ENCODE measurements at regions not wholly inside any gene's neighbourhood (a gene's known extent, or its start where the extent isn't known, plus 50 kb on each side); places are given as distances from the start of the nearest gene placed in this dataset.
"Not testable (repeated sequence)": the region's sequence is repeated elsewhere in the genome, so short reads cannot be mapped to it uniquely, and the experiment has no call there.

DNA sequence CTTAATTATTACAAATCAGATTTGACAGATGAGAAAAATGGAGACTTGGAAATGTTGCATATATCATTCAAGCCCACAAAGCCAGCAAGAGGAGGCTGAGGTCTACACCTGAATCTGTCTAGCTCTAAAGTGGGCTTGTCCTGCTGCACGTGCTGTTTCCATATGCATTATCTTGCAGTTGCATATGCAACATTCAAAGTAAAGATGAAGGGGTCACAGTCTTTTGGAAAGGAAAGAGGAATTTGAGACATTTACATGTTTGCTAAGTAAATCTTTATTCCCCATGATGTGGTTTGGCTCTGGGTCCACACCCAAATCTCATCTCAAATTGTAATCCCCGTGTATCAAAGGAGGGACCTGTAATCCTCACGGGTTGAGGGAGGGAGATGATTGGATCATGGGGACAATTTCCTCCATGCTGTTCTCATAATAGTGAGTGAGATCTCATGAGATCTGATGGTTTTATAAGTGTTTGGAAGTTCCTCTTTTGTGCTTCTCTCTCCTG is 98.3 kb downstream of the BACH1 start:
- DNase-seq (ENCODE audit: low spot score) (no peak), FAIRE-seq (no peak)

DNA sequence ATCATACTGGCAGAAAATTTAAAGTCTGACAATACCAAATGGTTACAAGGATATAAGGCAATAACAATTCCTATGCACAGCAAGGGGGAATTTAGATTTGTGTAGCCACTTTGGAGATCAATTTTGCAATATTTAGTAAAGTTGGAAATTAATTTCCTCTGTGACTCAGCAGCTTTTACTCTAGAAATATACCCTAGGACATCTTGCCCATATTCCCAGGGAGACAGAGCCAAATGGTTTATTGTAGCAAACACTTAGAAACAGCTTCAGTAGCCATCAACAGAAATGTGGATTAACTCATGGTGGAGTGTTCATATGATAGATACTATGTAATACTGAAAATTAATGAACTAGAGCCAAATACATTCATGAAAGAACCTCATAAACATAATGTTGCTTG is 104.6 kb downstream of the BACH1 start:
- FAIRE-seq (no peak), DNase-seq (ENCODE audit: low spot score) (no peak)

DNA sequence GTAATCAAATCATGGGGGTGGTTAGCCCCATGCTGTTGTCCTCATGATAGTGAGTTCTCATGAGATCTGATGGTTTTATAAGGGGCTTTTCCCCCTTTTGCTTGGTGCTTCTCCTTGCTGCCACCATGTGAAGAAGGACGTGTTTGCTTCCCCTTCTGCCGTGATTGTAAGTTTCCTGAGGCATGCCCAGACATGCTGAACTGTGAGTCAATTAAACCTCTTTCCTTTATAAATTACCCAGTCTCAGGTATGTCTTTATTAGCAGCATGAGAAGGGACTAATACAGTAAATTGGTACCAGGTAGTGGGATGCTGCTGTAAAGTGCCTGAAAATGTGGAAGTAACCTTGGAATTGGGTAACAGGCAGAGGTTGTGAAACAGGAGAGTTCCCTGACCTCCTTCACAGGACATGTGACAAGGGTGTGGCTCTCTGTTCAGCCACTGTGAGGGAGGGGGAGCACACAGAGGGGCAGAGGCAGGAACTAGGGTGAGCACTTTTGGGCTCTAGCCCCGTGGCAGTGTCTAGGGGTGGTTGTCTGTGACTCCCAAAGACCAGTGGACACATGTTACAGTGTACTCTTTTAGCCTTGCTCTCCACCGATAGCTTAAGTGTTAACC is 105.3 kb downstream of the BACH1 start:
- FAIRE-seq = no peak

DNA sequence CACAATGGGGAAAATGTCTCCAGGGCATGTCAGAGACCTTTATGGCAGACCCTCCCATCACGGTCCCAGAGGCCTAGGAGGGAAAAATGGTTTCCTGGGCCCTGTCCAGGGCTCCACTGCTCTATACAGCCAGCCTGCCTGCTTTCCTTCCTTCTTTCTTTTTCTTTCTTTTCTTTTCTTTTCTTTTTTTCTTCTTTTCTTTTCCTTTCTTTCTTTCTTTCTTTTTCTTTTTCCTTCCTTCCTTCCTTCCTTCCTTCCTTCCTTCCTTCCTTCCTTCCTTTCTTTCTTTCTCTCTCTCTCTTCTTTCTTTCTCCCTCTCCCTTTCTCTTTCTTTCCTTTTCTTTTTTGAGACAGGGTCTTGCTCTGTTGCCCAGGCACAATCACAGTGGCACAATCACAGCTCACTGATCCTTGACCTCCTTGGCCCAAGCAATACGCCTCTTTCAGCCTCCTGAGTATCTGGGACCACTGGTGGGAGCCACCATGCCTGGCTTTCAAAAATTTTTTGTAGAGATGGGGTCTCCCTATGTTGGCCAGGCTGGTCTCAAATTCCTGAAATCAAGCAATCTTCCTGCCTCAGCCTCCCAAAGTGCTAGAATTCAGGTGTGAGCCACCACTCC is 106.9 kb downstream of the BACH1 start:
- no peak for DNase-seq (ENCODE audit: low spot score)
- FAIRE-seq = no peak

More for the DNA sequence above, 105.3 kb downstream of the BACH1 start:
- no peak for DNase-seq (ENCODE audit: low spot score)

DNA sequence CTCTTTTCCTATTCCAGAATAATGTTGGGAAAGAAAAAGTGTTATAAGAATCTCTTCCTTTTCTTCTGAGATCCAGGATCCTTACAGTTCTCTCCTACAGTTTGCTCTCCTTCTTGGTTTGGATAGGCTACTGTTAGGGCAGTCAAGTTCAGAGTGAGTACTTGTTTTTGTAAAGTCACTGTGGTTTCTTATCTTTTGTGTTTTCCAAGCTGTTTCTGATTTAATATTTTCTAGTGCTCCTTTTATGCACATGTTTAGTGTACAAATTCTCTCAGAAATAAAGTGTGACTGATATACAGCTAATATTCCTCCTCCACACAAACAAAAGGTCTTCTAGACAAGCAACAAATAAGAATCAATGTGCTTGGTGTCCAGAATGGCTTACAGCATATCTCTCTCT is 107.7 kb downstream of the BACH1 start:
- no peak for FAIRE-seq
- no peak for DNase-seq (ENCODE audit: low spot score)

DNA sequence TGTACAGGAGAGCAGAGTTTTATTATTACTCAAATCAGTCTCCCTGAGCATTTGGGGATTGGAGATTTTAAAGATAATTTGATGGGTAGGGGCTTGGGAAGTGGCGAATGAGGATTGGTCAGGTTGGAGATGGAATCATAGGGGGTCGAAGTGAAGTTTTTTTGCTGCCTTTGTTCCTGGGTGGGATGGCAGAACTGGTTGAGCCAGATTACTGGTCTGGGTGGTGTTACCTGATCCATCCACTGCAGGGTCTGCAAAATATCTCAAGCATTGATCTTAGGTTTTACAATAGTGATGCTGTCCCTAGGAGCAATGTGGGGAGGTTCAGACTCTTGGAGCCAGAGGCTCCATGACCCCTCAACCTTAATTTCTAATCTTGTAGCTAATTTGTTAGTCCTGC is 108.8 kb downstream of the BACH1 start:
- FAIRE-seq = no peak

DNA sequence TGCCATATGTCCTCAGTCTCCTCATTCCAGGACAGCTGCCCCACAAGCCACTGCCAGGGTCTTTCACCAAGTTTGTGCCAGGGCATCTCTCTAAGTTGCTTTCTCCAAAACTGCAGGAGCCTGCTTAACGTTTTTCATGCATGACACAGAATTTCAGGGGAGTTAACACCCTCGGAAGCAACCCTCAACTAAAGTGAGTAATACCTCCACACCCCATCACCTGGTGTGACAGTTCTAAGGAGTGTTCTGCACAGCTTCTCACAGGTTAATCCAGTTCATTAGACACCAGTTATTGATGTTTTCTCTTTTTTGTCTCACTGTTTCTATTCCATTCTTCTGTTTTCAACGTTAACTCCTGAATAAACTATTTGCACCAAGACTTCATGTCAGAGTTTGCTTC is 115.0 kb downstream of the BACH1 start:
- DNase-seq (ENCODE audit: low spot score) = no peak
- no peak for FAIRE-seq

More for the DNA sequence above, 108.8 kb downstream of the BACH1 start:
- no peak for DNase-seq (ENCODE audit: low spot score)

DNA sequence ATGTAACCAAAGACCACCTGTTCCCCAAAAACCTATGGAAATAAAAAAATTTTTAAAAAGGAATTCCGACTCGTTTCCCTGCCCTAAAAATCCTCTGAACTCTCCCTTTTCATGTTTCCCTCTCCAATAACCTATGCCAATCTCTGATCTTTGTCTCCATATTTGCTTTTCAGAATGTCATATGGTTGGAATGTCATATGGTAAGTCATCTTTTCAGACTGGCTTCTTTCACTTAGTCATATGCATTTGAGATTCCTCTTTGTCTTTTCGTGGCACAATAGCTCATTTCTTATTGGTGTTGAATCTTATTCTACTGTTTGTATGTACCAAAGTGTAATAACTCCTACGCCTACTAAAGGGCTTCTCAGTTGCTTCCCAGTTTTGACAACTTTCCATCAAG is 117.5 kb downstream of the BACH1 start:
- DNase-seq (ENCODE audit: low spot score) (no peak), FAIRE-seq (no peak)

DNA sequence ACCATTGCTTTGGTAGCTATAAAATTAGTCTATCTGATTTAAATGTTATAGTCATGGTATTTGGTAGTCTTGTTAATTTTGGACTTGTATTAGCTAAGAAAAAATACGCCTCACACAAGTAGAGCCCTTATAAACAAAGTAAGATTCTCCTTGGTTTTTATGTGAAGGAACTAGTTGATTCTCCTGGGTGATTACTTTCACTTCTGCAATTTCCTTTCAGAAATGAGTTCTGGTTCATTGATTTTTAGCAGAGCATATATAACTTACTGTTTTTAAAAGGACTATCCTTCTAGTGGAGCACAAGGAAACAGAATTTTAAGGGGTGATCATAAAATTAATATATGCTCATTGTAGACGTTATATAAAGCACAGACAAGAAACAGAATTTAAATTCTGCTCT is 120.1 kb downstream of the BACH1 start:
- DNase-seq (ENCODE audit: low spot score) (no peak), FAIRE-seq (no peak)

DNA sequence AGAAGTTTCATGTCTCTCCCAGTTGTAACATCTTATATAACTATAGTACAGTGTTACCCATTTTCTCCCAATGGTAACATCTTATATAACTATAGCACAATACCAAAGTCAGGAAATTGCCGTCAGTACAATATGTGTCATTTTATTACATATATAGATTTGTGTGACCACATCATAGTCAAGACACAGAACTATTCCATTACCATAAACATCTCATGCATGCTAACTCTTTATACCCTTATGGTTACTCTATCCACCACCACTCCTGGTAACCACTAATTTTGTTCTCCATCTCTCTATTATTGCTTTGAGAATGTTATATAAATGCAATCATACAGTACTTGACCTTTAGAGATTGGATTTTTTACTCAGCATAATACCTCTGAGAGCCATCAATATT is 120.7 kb downstream of the BACH1 start:
- no peak for FAIRE-seq
- DNase-seq (ENCODE audit: low spot score) = no peak

DNA sequence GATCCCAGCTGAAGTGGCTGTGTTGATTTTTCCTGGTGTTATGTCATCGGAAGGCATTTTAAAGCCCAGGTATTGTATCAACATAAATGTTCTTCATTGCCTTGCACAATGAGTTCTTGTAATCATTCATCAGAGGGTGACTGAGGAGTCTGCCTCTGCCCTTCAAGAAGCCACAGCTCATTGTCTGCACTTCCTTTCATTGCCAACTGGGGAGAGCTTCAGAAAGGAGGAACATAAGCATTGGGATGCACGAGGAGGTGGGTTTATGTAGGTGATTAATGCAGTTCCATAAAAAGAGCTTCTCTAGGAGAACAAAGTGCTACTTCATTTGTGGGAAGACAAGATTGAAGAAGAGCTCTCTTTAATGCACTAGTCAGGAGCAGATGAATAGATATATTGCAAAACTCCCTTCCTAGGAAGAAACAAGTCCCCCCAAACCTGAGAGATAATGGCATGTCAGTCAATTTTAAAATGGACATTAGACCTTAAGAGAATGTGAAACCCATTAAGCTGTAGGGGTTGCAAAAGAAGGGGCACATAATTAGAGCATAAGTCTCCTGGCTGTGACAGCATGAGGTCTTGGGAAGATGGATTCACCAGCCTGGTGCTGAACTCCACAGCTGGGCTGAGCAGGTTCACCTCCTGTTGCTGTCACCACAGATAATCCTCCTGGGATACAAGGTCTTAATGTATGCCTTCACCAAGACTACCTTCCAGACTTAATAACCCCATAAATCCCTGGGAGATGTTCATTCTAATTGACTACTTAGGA is 124.6 kb downstream of the BACH1 start:
- FAIRE-seq = no peak

DNA sequence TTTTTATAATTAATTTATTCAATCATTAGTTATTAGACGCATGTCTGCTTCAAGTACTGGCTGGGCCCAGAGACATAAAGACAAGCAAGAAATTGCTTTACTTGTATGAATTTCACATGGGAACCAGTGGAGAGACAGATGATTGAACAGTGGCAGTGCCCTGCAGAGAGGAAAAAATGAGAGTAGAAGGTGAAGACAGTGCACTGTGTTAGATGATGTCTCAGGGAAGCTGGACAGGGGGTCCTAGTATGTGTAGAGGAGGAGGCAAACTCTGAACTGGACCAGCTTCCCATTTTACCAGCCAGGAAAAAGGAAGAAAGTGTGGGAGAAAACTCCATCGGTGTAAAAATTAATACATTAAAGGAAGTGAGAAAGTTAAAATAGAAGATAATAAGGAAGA is 126.0 kb downstream of the BACH1 start:
- no peak for DNase-seq (ENCODE audit: low spot score)
- no peak for FAIRE-seq

More for the DNA sequence above, 124.6 kb downstream of the BACH1 start:
- no peak for DNase-seq (ENCODE audit: low spot score)

DNA sequence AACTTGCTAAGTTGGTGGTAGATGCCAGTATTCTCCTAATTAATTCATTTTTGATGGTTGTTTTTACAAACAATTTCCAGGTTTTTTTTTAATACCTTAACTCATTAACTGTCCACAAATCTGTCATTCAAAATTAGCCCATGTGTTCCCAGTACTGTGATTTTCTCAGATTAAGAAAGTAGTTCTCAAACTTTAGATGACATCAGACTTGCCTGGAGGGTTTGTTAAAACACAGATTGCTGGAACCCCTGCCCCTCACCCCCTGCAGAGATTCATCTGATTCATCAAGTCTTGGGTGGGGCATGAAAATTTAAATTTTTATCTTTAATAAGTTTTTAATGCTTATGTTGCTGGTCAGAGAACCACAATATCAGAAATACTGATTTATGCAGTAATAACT is 130.5 kb downstream of the BACH1 start:
- DNase-seq (ENCODE audit: low spot score) (no peak), FAIRE-seq (no peak)

DNA sequence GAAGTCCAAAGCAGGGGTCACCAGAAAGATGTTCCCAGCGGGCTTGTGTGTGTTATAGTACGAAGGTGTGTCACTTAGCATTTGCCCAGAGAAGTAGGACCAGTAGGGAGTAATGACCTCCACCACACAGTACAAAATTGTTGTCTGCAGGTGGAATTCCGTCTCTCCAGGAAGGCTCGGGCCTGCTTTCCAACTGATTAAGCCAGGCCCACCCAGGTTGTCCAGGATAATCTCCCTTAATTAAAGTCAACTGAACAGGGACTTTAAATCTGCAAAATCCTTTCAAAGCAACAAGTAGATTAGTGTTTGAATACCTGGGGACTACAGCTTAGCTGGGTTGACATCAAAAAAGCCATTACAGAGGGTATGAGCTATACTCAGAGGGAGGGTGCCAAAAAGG is 131.3 kb downstream of the BACH1 start:
- DNase-seq (ENCODE audit: low spot score) (no peak), FAIRE-seq (no peak)

DNA sequence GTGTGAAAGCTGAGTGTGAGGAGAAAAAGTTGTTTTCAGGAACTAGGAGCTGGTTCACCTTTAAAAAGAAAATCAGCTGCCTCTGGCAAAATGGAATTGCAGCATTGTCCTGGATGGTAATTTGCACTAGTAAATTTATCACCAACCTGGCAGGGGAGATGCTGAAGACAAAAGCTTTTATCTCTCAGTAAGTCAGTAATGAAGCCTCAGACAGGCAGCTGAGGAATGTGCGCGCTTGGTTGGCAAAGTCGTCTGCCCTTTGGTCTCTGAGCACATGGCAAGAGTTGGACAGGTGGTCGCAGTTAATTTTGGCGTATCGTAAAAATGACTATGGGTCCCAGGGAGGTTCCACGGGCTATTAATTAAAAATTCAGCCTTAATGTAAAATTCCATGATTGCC is 131.9 kb downstream of the BACH1 start:
- no peak for FAIRE-seq
- no peak for DNase-seq (ENCODE audit: low spot score)

DNA sequence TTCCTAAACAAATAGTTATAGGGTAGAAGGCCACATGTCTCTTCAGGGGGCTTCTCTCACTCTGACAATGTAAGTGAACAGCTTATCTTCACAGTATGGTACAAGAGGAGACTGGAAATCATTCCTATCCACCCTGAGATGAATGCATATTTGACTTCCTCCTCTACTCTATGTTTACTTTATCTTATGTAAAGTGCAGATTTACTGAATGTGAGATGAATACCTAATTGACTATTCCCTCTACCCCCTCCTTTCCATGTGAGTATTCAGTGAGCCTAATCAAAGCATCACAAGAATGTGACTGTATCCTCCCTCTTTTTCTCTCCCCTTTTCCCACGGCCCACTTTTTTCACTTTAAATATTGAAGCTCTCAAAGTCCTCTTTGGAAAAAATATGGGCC is 132.5 kb downstream of the BACH1 start:
- FAIRE-seq (no peak), DNase-seq (ENCODE audit: low spot score) (no peak)

DNA sequence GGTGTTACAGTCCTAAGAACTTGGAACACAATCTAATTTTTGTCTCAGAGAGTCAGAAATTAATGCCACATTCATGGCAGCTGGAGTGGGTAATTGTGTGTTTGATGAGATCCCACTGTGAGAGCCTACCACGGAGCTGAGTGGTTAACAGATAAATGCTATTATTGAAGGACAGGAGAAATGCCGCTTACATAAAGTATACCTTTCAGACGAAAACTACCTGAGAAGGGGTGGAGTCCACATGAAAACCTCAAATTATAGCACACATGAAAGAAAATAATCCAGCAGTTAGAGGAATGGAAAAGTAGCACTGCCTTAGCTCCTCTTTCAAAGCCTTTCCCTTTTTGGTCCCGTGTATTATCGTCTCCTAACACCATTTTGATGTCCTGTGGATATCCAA is 133.0 kb downstream of the BACH1 start:
- no peak for DNase-seq (ENCODE audit: low spot score)
- FAIRE-seq = no peak

DNA sequence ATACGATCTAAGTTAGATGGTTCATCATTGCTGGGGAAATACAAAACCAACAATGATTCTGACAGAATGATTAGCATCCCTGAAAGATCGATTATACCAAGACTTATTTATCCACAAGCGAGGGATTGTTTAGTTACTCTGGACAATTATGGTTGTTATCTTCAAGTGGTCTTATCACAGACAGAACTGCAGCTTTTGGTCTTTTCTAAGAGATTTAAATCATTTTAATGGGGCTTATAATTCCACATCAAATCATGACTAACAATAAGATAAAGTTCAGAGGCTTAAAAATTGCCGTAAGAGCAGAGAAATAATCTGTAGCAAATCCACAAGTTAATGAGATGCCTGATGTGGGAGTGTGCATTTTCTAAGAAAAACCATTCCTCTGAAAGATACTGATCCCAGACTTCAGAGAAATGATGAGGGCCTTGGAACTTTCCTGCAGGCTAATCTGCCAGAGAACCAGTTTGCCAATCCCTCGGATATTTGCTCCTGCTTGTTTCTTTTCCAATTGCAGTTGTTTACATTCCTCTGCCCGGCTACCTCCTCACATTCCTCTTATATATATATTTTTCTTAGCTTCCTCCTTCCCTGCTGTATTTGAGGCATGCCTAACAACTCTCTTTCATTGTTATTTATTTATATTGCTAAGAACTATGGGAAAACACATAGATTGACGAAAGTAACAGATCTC is 134.8 kb downstream of the BACH1 start:
- DNase-seq (ENCODE audit: low spot score) = no peak
- no peak for FAIRE-seq

DNA sequence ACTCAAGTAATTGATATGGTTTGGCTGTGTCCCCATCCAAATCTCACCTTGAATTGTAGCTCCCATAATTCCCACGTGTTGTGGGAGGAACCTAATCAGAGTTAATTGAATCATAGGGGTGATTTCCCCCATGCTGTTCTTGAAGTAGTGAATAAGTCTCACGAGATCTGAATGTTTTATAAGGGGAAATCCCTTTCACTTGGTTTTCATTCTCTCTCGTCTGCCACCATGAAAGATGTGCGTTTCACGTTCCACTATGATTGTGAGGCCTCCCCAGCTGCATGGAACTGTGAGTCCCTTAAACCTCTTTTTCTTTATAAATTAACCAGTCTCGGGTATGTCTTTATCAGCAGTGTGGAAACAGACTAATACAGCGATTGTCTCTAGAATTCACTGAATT is 135.4 kb downstream of the BACH1 start:
- DNase-seq (ENCODE audit: low spot score) = no peak
- FAIRE-seq = no peak

DNA sequence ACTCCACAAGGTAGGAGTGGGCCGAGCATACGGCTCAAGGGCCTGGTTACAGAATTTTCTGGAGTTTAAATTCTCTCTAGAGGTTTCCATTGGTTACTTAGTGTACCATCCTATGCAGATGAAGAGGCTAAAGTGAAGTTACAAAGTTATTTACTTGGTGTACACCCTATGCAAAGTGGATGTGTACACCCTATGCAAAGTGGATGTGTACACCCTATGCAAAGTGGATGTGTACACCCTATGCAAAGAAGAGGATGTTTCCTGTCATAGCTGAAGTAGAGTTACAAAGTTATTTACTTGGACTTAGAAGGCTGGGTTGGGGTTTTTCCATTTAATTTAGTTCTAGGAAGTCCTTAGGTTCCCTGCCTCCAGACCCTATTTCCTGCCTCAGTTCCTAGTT is 136.3 kb downstream of the BACH1 start:
- not testable (repeated sequence) for DNase-seq (ENCODE audit: low spot score)

DNA sequence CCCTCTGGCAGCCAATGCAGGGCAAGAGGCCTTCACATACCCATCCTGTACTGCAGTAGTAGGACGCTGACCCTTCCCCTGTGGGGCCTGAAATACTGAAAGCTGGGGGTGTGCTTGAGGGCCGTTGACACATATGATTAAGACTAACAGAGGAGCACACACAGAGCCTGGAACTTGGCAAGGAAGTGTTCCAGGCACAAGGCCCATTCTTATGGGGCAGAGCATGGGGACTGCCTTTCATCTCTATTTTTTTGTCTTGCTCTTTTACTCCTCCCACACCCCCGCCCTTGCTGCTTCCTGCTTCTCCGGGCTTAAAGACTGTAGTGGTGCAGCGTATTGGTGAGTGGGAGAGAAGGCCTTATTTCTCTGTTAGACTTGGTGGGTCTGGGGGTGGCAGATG is 137.4 kb downstream of the BACH1 start:
- FAIRE-seq (no peak), DNase-seq (ENCODE audit: low spot score) (no peak)

More for the DNA sequence above, 136.3 kb downstream of the BACH1 start:
- FAIRE-seq = not testable (repeated sequence)

DNA sequence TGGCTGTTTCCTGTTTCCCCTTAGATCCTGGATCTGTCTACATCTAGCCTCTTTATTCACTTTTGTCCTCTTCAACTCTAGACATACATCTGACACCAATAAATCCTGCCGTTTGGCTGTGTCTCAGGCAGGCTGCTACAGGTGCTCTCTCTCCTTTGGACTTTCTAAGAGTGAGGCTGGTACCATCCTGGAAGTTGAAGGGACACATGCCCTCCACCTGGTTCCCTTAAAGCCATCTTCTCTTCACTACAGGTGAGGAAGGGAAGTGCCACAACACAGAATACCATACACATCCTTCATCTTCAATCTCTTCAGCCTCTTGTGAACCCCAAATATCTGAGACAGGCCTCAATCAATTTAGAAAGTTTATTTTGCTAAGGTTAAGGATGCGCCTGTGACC is 137.9 kb downstream of the BACH1 start:
- DNase-seq (ENCODE audit: low spot score) (no peak), FAIRE-seq (no peak)

Measured in RCC 7860 (cell line).